NCI-H510A treated with DMSO at 0.1 percent for 48 hours (cell line): ENCODE measurements at regions not wholly inside any gene's neighbourhood (a gene's known extent, or its start where the extent isn't known, plus 50 kb on each side); places are given as distances from the start of the nearest gene placed in this dataset.

ENCODE experiments used
- DNase-seq: peaks from one replicate; lab custom pipeline; 2025; lab: John Stamatoyannopoulos, UW

DNA sequence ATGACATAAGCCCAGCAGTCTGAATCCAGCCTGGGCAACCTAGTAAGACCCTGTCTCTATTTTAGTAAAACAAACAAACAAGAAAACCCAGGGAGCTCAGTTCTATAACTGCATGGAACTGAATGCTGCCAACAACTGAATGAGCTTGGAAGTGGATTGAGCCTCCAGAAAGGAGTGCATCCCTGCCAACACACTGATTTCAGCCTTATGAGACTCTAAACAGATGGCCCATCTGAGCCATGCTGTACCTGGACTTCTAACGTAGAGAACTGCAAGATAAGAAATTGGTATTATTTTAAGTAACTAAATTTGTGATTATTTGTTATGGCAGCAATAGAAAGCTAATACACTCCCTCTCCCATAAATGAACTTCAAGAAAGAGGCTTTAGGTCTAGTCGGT lies 150.4 kb upstream of the RAI14 start:
- DNase-seq, result no peak

- no peak for DNase-seq
These were observed 148.2 kb upstream of the RAI14 start for GRCh38 chr5:34507933-34508332.

DNA sequence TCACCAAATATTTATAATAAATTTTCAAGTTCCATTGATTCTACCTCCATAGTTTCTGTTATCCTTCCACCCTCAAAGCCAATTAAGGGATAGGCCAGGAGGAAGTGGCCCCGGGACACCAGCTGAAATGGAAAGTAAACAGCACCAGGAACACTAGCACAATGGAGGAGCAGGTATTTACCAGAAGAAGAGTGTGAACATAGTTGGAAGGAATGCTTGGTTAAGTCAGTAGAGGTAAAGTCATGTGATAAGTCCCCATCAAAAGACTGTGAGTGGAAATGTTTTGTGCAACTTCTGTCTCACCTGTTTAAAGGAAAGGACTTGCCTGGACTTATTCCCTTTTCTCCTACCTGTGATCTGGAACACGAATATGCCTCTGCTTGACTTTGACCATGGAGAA lies 146.7 kb upstream of the RAI14 start:
- no peak for DNase-seq

- no peak for DNase-seq
These were observed 146.1 kb upstream of the RAI14 start for GRCh38 chr5:34510002-34510401.

DNA sequence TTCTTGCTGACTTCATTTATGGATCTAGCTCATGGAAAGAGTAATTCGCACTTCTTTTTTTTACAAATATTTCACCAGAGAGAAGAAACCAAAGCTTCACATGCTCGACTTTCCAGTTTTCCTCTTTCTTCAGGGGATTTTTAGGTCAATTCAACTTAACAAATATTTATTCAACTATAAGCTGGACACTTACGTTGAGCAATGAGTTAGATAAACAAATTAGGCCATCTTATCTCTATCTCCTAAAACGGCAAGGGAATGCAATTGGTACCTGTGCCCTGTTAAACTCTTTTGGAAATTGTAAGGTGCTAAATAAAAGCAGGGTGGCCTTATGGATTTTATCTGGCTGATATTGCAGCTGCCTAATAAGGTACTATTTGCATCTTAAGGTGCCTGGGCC lies 145.1 kb upstream of the RAI14 start:
- no peak for DNase-seq

- DNase-seq, result no peak
These were observed 144.6 kb upstream of the RAI14 start for GRCh38 chr5:34511481-34511880.

GRCh38 chr5:34511915-34512314 lies 144.2 kb upstream of the RAI14 start:
- DNase-seq, result peak; percentile 35

DNA sequence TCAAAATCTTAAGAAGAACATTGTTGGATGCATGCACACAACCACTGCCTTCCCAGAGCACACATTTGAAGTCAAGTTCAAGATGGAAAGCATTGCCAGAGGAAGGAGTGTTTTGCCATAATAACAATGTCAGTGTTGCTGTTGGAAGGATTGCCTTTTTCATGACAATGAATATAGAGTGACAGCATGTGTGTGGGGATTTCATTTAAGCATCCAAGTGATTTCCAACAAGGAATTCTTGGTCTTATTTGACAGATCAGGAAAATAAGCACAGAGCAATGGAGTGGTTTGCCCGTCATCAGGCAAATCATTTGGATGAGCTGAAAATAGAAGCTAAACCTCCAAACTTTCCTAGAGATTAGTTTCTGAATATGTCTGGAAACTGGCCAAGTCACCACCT lies 140.0 kb upstream of the RAI14 start:
- DNase-seq, result no peak

- no peak for DNase-seq
These were observed 139.4 kb upstream of the RAI14 start for GRCh38 chr5:34516686-34517085.

GRCh38 chr5:34517249-34517648 lies 138.9 kb upstream of the RAI14 start:
- peak; percentile 75 for DNase-seq

DNA sequence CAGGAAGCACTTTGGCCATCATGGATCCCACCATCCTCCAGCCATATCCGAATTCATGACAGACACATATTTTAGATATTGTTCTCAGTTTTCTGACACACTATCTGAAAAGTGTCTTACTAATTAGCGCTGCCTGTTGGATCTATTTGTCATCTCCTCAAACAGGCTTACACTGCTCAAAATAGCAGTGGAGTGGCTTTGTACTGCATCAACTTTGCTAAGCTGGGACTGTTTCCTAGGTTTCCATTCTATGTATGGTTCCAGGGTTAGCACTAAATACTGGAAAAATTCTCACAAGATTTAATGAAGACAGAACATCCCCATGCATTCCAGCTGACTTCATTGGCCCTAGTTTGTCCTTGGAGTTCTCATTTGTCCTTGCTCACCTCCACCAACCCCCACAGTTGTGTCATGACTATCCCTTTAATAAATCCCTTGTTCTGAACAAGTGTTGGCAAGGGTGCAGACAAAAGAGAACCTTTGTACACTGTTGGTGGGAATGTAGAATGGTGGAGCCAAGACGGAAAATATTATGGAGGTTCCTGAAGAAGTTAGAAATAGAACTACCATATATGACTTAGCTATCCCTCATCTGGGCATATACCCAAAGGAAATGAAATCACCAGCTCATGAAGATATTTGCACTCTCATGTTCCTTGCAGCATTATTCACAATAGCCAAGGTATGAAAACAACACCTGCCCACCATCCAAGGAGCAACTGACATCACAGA lies 136.5 kb upstream of the RAI14 start:
- DNase-seq, result no peak

- peak; percentile 57 for DNase-seq
These were observed 134.4 kb upstream of the RAI14 start for GRCh38 chr5:34521628-34522290.

DNA sequence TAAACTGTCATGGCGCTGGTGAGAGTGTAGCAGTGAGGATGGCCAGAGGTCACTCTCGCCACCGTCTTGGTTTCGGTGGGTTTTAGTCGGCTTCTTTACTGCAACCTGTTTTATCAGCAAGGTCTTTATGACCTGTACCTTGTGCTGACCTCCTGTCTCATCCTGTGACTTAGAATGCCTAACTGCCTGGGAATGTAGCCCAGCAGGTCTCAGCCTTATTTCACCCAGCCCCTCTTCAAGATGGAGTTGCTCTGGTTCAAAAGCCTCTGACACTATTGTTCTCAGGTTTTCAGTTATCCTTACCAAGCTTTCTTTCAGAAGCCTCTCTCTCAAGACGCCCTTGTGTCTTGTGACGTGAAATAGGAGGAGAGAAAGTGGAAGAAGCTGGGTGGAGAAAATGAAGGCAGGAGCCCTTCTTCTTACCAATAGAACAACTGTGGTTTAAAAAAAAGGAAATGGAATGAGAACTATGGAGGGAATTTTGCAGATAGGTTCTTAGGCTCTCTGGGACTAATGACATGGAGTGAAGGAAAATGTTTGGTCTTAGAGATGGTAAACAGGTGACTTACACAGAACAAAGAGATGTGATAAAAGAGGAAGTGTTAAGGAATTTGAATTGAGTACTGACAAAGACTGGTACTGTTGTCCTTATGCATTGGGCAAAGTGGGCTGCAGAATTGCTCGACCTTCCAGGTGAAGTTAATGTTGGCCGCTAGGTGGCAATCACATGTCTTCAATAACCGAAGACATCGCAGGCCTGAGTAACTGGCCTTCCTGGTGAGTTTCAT lies 133.3 kb upstream of the RAI14 start:
- DNase-seq, result peak; percentile 78

DNA sequence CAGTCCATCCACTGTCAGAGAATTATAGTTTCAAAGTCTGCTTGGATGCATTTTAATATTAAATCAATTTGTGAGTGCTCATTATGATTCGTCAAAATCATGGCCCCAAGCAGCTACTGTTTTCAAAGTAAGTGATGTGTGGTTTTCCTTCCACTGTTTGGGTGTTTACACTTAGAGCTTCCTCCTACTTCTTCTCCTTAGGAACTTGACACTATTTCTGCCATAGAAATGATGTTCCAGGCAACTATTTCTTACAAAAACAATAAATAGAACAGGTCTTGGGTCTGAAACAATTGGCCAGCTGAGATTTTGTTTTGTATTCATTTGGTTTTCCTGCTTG lies 132.8 kb upstream of the RAI14 start:
- DNase-seq, result no peak

DNA sequence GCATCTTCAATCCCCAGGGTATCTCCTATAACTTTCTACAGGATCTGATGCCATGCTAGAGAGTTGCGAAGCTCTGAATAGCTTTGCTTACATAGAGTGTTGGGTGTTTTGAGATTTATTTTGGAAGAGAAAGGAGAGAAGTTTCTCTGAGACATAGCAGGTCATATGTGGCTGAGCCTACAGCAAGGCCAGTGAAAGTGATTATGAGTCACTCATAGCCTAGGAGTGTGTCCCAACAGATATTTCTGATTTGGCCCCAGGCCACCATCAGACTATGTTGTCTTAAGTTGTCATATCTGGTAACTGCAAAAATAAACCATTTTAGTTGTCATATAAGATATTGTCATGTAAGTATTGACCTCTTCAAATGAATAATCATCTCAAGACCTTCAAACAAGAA lies 132.0 kb upstream of the RAI14 start:
- DNase-seq, result no peak

DNA sequence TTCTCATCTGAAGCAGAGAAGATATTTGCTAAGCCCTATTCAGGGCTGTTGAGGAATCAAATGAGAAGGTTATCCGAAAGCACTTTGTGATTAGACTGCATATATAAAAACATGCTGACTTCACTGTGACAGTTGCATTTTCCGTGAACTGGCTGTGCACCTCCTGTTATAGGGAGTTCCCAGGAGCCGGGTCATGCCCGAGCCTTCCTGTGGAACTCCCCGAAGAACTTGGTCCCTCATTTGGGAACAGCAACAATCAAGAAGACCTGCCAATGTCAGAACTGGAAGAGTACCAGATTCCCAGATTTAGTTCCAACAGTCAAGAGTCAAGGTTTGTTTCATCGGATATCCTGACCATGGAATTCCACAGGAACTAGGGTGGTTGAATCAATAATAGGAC lies 130.4 kb upstream of the RAI14 start:
- DNase-seq, result no peak

GRCh38 chr5:34526682-34527305 lies 129.3 kb upstream of the RAI14 start:
- DNase-seq, result no peak

DNA sequence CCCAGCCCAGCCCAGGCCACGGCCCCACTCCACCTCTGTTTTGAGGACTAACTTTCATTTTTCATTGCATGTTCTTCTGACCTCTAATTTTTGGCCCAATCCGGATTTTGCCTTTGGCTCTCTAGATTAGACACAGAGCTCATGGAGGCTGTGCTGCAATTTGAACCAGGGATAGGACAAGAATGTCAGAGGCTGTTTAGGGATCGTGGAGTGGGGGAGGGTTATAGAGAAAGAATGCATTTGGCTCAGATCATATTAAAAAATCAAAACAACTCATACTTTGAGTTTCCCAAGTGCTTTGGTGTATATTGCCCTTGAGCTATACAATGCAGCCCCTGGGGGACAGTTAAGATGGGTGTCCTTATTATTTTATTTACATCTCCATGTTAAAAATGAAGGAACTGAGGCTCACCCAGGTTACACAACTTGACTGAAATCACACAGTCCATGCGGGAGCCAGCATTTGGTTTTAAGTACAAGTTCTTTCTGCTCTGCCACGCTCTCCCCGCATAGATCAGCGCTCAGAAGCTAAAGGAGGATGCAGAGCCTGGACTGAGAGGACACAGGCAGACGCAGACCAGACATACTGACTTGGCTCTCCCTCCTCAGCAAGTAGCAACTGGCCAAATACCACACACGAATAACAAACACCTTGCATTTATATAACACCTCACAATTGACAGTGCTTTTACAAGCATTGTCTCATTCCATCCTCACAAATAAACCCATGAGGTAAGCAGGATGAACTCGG lies 126.4 kb upstream of the RAI14 start:
- DNase-seq, result no peak

DNA sequence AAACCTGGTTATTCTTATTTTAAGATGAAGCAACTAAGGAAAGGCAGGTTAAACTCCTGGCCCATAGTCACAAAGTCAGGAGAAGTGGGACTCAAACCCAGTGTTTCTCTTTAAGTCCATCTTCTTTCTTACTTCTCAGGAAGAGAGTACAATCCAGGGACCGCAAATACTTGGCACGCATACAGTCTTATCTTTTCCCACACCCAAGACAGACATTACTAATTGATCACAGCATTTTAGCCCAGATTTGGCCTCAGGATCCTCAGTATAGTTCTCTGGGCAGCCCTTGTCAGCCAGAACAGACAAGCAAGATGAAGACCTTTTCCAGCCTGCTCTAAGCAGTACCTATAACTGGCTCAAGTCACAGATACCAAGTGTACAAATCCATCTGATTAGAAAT lies 125.5 kb upstream of the RAI14 start:
- DNase-seq, result no peak

GRCh38 chr5:34531751-34532360 lies 124.3 kb upstream of the RAI14 start:
- DNase-seq, result no peak
